Astrocyte (in vitro differentiated cells and primary cell): ENCODE measurements at regions not wholly inside any gene's neighbourhood (a gene's known extent, or its start where the extent isn't known, plus 50 kb on each side); places are given as distances from the start of the nearest gene placed in this dataset.

Experiments
- DNase-seq: peaks from one replicate; pipeline ENCODE4 v3.0.0-alpha.2; 2010; ENCODE audit warnings: low read depth
- FAIRE-seq: peaks from 2 replicates; lab custom pipeline; 2011; peaks lifted over from hg19 to GRCh38; lab: Jason Lieb, UNC
- H2AFZ ChIP-seq: 2 replicates; pipeline ENCODE4 v1.6.0; 2012; ENCODE audit warnings: low read depth, low read length, inconsistent platforms
- H3K27ac ChIP-seq: 2 replicates; pipeline ENCODE4 v1.5.1; 2011; ENCODE audit warnings: low read depth, low read length, inconsistent platforms
- H3K27me3 ChIP-seq: 2 replicates; pipeline ENCODE4 v1.6.0; 2011; ENCODE audit warnings: low read length, inconsistent platforms; ENCODE audit not compliant: insufficient read depth
- H3K36me3 ChIP-seq: 2 replicates; pipeline ENCODE4 v1.5.1; 2011; ENCODE audit warnings: low read length, inconsistent platforms; ENCODE audit not compliant: insufficient read depth
- H3K4me1 ChIP-seq: 2 replicates; pipeline ENCODE4 v1.5.1; 2011; ENCODE audit warnings: low read length, inconsistent platforms; ENCODE audit not compliant: insufficient read depth
- H3K4me2 ChIP-seq: 2 replicates; pipeline ENCODE4 v1.6.0; 2012; ENCODE audit warnings: low read length, inconsistent platforms
- H3K4me3 ChIP-seq: 2 replicates; pipeline ENCODE4 v1.5.1; 2011; ENCODE audit warnings: low read depth, mild to moderate bottlenecking, low read length, inconsistent platforms; ENCODE audit not compliant: insufficient read depth
- H3K79me2 ChIP-seq: 2 replicates; pipeline ENCODE4 v1.6.0; 2012; ENCODE audit warnings: mild to moderate bottlenecking, low read length, inconsistent platforms; ENCODE audit not compliant: insufficient read depth
- H3K9ac ChIP-seq: 2 replicates; pipeline ENCODE4 v1.6.0; 2012; ENCODE audit warnings: mild to moderate bottlenecking, low read length, inconsistent platforms
- H3K9me3 ChIP-seq: 2 replicates; pipeline ENCODE4 v1.5.1; 2012; ENCODE audit warnings: low read depth, mild to moderate bottlenecking, low read length, inconsistent platforms; ENCODE audit not compliant: insufficient read depth
- H4K20me1 ChIP-seq: 2 replicates; pipeline ENCODE4 v1.6.0; 2012; ENCODE audit warnings: low read length, inconsistent platforms; ENCODE audit not compliant: insufficient read depth
- H3K27ac Mint-ChIP-seq: one replicate; pipeline ENCODE4 v1.8.0; 2021; ENCODE audit warnings: mild to moderate bottlenecking, mixed read lengths; ENCODE audit not compliant: unreplicated experiment
- H3K27me3 Mint-ChIP-seq: one replicate; pipeline ENCODE4 v1.8.0; 2021; ENCODE audit warnings: low read depth, mixed read lengths; ENCODE audit not compliant: unreplicated experiment
- H3K36me3 Mint-ChIP-seq: one replicate; pipeline ENCODE4 v1.8.0; 2021; ENCODE audit warnings: low read depth, mixed read lengths; ENCODE audit not compliant: unreplicated experiment
- H3K4me1 Mint-ChIP-seq: one replicate; pipeline ENCODE4 v1.8.0; 2021; ENCODE audit warnings: low read depth, mixed read lengths; ENCODE audit not compliant: unreplicated experiment
- H3K4me3 Mint-ChIP-seq: one replicate; pipeline ENCODE4 v1.8.0; 2021; ENCODE audit warnings: mild to moderate bottlenecking, moderate library complexity, mixed read lengths; ENCODE audit not compliant: unreplicated experiment
- H3K9me3 Mint-ChIP-seq: one replicate; pipeline ENCODE4 v1.8.0; 2021; ENCODE audit warnings: mild to moderate bottlenecking, mixed read lengths; ENCODE audit not compliant: unreplicated experiment
- EZH2 ChIP-seq: IDR thresholded peaks from 2 replicates; pipeline ENCODE4 v1.6.1; 2012; ENCODE audit warnings: mild to moderate bottlenecking, low read length, inconsistent platforms; ENCODE audit not compliant: insufficient read depth
- TF ChIP-seq, protein P1 (sequence below): IDR thresholded peaks from 2 replicates; pipeline ENCODE4 v1.5.1; 2011; ENCODE audit warnings: low read depth, mild to moderate bottlenecking, inconsistent platforms, low read length, moderate library complexity; ENCODE audit not compliant: insufficient read depth

DNA sequence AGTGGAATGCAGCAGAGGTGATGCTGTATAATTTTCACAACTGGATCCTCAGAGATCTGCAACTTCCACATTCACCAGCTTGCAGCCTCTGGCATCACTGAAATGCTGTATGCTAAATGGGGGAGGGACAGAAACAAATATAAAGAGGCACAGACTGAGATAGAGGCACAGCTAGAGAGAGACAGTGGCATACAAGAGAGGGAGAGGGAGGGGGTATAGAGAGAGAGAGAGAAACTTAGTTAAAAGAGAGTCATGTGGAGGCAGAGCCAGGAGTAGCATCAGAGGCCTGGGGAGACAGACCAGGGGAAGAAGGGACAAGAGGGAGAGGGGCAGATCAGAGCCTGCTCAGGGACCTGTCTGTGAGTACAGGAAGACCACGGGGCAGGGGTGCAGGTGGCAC, 84.5 kb upstream of the GRIK3 start:
- H3K27ac ChIP-seq: no peak overlapping the region
- H3K36me3 ChIP-seq: no peaks in the 10 kb centered on the region
- no peaks in the 10 kb centered on the region for H3K9me3 ChIP-seq
- Mint-ChIP-seq H3K36me3 (no peaks in the 10 kb centered on the region), H3K4me3 (no peak overlapping the region), H3K9me3 (peaks cover 4% of the 10 kb centered on the region), H3K27ac (no peak overlapping the region), H3K27me3 (peaks cover 53% of the 10 kb centered on the region), H3K4me1 (no peaks in the 10 kb centered on the region)
- H3K9ac ChIP-seq: no peak overlapping the region
- no peaks in the 10 kb centered on the region for H3K27me3 ChIP-seq
- DNase-seq: no peak
- no peak overlapping the region for H3K4me2 ChIP-seq
- H3K4me1 ChIP-seq: no peaks in the 10 kb centered on the region
- H3K79me2 ChIP-seq: no peaks in the 10 kb centered on the region
- no peak overlapping the region for H2AFZ ChIP-seq
- no peak for FAIRE-seq
- H4K20me1 ChIP-seq: no peaks in the 10 kb centered on the region
- no peak overlapping the region for H3K4me3 ChIP-seq
- no peak for TF ChIP-seq EZH2
- TF ChIP-seq, protein P1, sequence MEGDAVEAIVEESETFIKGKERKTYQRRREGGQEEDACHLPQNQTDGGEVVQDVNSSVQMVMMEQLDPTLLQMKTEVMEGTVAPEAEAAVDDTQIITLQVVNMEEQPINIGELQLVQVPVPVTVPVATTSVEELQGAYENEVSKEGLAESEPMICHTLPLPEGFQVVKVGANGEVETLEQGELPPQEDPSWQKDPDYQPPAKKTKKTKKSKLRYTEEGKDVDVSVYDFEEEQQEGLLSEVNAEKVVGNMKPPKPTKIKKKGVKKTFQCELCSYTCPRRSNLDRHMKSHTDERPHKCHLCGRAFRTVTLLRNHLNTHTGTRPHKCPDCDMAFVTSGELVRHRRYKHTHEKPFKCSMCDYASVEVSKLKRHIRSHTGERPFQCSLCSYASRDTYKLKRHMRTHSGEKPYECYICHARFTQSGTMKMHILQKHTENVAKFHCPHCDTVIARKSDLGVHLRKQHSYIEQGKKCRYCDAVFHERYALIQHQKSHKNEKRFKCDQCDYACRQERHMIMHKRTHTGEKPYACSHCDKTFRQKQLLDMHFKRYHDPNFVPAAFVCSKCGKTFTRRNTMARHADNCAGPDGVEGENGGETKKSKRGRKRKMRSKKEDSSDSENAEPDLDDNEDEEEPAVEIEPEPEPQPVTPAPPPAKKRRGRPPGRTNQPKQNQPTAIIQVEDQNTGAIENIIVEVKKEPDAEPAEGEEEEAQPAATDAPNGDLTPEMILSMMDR: no peak

GRCh38 chr1:37120279-37120678, 86.0 kb upstream of the GRIK3 start:
- Histone ChIP-seq H3K9me3 (no peaks in the 10 kb centered on the region), H4K20me1 (no peaks in the 10 kb centered on the region), H3K79me2 (no peaks in the 10 kb centered on the region), H2AFZ (no peak overlapping the region), H3K27ac (no peak overlapping the region), H3K4me3 (no peak overlapping the region), H3K27me3 (no peaks in the 10 kb centered on the region), H3K9ac (no peak overlapping the region), H3K4me2 (no peak overlapping the region), H3K36me3 (no peaks in the 10 kb centered on the region), H3K4me1 (no peaks in the 10 kb centered on the region)
- Mint-ChIP-seq H3K4me1 (no peaks in the 10 kb centered on the region), H3K9me3 (peaks cover 4% of the 10 kb centered on the region), H3K27me3 (peaks cover 45% of the 10 kb centered on the region), H3K4me3 (no peak overlapping the region), H3K36me3 (no peaks in the 10 kb centered on the region), H3K27ac (no peak overlapping the region)
- no peak for FAIRE-seq
- no peak for DNase-seq
- TF ChIP-seq EZH2: no peak
- TF ChIP-seq, protein P1: no peak

- no peaks in the 10 kb centered on the region for H3K4me1 Mint-ChIP-seq
These were observed 89.2 kb upstream of the GRIK3 start for GRCh38 chr1:37123276-37124115.

More at GRCh38 chr1:37123276-37124115, 89.2 kb upstream of the GRIK3 start:
- no peaks in the 10 kb centered on the region for H4K20me1 ChIP-seq
- no peak for DNase-seq
- H3K36me3 ChIP-seq: no peaks in the 10 kb centered on the region
- no peaks in the 10 kb centered on the region for H3K9me3 ChIP-seq
- Mint-ChIP-seq H3K36me3 (no peaks in the 10 kb centered on the region), H3K27me3 (peaks cover 51% of the 10 kb centered on the region), H3K9me3 (peaks cover 2% of the 10 kb centered on the region), H3K27ac (no peak overlapping the region), H3K4me3 (no peak overlapping the region)
- no peak overlapping the region for H3K4me2 ChIP-seq
- no peaks in the 10 kb centered on the region for H3K4me1 ChIP-seq
- TF ChIP-seq, protein P1: no peak
- TF ChIP-seq EZH2: no peak
- H3K27me3 ChIP-seq: no peaks in the 10 kb centered on the region
- no peak for FAIRE-seq
- no peak overlapping the region for H2AFZ ChIP-seq
- no peak overlapping the region for H3K4me3 ChIP-seq
- H3K79me2 ChIP-seq: no peaks in the 10 kb centered on the region
- H3K9ac ChIP-seq: no peak overlapping the region
- no peak overlapping the region for H3K27ac ChIP-seq
